ENCODE measurements at regions not wholly inside any gene's neighbourhood (a gene's known extent, or its start where the extent isn't known, plus 50 kb on each side); places are given as distances from the start of the nearest gene placed in this dataset.

GRCh38 chr15:95605098-95605497 is 725.4 kb upstream of the NR2F2 start:
- TF ChIP-seq CTCF (IDR thresholded peaks at IDR 0.05; ENCODE audit: low read length) (no peak), EZH2 (IDR thresholded peaks at IDR 0.05; ENCODE audit: borderline replicate concordance, low read length) (no peak)
